Ishikawa (cell line): ENCODE measurements at regions not wholly inside any gene's neighbourhood (a gene's known extent, or its start where the extent isn't known, plus 50 kb on each side); places are given as distances from the start of the nearest gene placed in this dataset.

Source experiments
- CEBPB ChIP-seq: IDR thresholded peaks from 2 replicates; pipeline ENCODE4 v1.6.1; 2012
- CREB1 ChIP-seq: IDR thresholded peaks from 2 replicates; pipeline ENCODE4 v1.6.1; 2012; ENCODE audit warnings: low read depth
- EGR1 ChIP-seq: IDR thresholded peaks from 2 replicates; pipeline ENCODE4 v1.6.1; 2012
- EP300 ChIP-seq: IDR thresholded peaks from 2 replicates; pipeline ENCODE4 v1.6.1; 2012; ENCODE audit warnings: borderline replicate concordance
- FOXM1 ChIP-seq: IDR thresholded peaks from 2 replicates; pipeline ENCODE4 v1.6.1; 2012; ENCODE audit warnings: low read depth, borderline replicate concordance
- MAX ChIP-seq: IDR thresholded peaks from 2 replicates; pipeline ENCODE4 v1.6.1; 2012
- NFIC ChIP-seq: IDR thresholded peaks from 2 replicates; pipeline ENCODE4 v1.6.1; 2012
- RAD21 ChIP-seq: IDR thresholded peaks from 2 replicates; pipeline ENCODE4 v1.6.1; 2012; ENCODE audit warnings: low read depth
- TAF1 ChIP-seq: IDR thresholded peaks from 2 replicates; pipeline ENCODE4 v1.6.1; 2012; ENCODE audit warnings: low read depth, mild to moderate bottlenecking
- TCF12 ChIP-seq: IDR thresholded peaks from 2 replicates; pipeline ENCODE4 v1.6.1; 2012; ENCODE audit warnings: low read depth
- TEAD4 ChIP-seq: IDR thresholded peaks from 2 replicates; pipeline ENCODE4 v1.6.1; 2012
- USF1 ChIP-seq: IDR thresholded peaks from 2 replicates; pipeline ENCODE4 v1.6.1; 2012
- YY1 ChIP-seq: IDR thresholded peaks from 2 replicates; pipeline ENCODE4 v1.6.1; 2012; ENCODE audit warnings: low read depth
- ZBTB7A ChIP-seq: IDR thresholded peaks from 2 replicates; pipeline ENCODE4 v1.6.1; 2012; ENCODE audit warnings: low read depth
- TF ChIP-seq, protein P1 (sequence below): IDR thresholded peaks from 2 replicates; pipeline ENCODE4 v1.6.1; 2012; ENCODE audit warnings: low read depth, mild to moderate bottlenecking

GRCh38 chr1:66435541-66435940 is 98.4 kb upstream of the SGIP1 start:
- TF ChIP-seq USF1 = no peak
- no peak for TF ChIP-seq EGR1
- TF ChIP-seq MAX = no peak
- TF ChIP-seq CREB1 = no peak
- TF ChIP-seq FOXM1 = no peak
- TF ChIP-seq CEBPB = no peak
- no peak for TF ChIP-seq EP300
- TF ChIP-seq ZBTB7A = no peak
- TF ChIP-seq RAD21 = no peak
- no peak for TF ChIP-seq NFIC
- no peak for TF ChIP-seq TAF1
- no peak for TF ChIP-seq TCF12
- TF ChIP-seq YY1 = no peak
- TF ChIP-seq TEAD4 = no peak
- TF ChIP-seq, protein P1, sequence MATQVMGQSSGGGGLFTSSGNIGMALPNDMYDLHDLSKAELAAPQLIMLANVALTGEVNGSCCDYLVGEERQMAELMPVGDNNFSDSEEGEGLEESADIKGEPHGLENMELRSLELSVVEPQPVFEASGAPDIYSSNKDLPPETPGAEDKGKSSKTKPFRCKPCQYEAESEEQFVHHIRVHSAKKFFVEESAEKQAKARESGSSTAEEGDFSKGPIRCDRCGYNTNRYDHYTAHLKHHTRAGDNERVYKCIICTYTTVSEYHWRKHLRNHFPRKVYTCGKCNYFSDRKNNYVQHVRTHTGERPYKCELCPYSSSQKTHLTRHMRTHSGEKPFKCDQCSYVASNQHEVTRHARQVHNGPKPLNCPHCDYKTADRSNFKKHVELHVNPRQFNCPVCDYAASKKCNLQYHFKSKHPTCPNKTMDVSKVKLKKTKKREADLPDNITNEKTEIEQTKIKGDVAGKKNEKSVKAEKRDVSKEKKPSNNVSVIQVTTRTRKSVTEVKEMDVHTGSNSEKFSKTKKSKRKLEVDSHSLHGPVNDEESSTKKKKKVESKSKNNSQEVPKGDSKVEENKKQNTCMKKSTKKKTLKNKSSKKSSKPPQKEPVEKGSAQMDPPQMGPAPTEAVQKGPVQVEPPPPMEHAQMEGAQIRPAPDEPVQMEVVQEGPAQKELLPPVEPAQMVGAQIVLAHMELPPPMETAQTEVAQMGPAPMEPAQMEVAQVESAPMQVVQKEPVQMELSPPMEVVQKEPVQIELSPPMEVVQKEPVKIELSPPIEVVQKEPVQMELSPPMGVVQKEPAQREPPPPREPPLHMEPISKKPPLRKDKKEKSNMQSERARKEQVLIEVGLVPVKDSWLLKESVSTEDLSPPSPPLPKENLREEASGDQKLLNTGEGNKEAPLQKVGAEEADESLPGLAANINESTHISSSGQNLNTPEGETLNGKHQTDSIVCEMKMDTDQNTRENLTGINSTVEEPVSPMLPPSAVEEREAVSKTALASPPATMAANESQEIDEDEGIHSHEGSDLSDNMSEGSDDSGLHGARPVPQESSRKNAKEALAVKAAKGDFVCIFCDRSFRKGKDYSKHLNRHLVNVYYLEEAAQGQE = no peak

DNA sequence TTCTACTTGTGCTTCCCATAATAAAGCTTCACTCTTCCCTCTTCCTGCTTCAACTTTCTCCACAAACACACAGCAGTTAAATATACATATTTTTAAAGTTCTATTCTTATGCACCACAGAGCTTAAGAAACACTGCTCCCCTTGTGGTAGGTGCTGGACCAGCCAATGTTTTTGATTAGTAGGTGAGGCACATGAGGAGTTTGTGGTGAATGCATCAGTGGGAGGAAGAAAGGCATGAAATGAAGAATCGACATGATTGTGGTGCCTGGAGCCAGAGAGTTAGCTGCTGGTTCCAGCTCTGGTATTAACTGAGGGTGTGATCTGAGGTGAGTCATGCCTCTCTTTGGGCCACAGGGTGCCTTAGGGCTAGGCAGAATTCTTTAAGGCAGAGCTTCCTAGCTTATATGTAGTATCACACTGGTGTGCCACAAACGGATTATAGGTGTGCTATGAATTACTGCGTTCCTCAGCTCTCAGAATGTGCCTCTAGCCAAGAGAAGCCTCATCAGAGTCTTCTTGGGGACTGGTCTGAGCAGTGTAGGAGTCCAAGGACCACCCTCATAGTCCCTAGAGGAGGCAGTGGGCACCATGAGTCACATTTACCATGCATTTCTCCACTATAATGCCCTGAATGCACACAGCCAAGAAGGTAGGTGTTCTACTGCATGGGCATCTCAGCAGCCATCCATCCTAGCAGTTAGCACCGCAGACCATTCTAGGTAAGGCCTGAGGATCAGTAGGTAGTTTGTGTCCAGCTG is 97.4 kb upstream of the SGIP1 start:
- TF ChIP-seq RAD21 = peak; percentile 42
- no peak for TF ChIP-seq TCF12

DNA sequence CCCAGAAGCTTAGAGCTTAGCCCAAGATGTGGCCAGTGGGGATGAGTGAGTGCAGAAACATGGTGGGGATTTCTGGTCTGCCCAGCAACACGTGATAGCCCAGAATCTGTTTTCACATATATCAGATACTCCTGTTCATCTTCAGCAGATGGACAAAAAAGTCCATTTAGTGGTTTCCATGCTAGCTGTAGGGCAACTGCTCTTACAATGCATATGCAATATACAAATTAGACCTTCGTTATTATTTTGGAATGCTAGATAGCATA is 96.9 kb upstream of the SGIP1 start:
- no peak for TF ChIP-seq YY1

- TF ChIP-seq CREB1 (no peak), EP300 (no peak), MAX (no peak), USF1 (no peak), NFIC (no peak), EGR1 (no peak)
- TF ChIP-seq, protein P1 = no peak
Observed at GRCh38 chr1:66438062-66438461, 95.9 kb upstream of the SGIP1 start.

- no peak for TF ChIP-seq NFIC
- no peak for TF ChIP-seq YY1
- no peak for TF ChIP-seq EP300
- no peak for TF ChIP-seq CREB1
- no peak for TF ChIP-seq FOXM1
- no peak for TF ChIP-seq TAF1
- no peak for TF ChIP-seq RAD21
- TF ChIP-seq, protein P1 = no peak
- TF ChIP-seq EGR1 = no peak
- TF ChIP-seq MAX = no peak
Observed at GRCh38 chr1:66438501-66438900, 95.5 kb upstream of the SGIP1 start.
